Jurkat, Clone E6-1 (cell line): ENCODE measurements at regions not wholly inside any gene's neighbourhood (a gene's known extent, or its start where the extent isn't known, plus 50 kb on each side); places are given as distances from the start of the nearest gene placed in this dataset.
A peak's percentile ranks its signal among the peaks of the same experiment; 100 is the strongest.
"Not testable (repeated sequence)": the region's sequence is repeated elsewhere in the genome, so short reads cannot be mapped to it uniquely, and the experiment has no call there.

ENCODE experiments used
- DNase-seq: peaks from one replicate; pipeline ENCODE4 v3.0.0-alpha.2; 2011; ENCODE audit warnings: low read depth, low spot score
- H3K4me3 ChIP-seq: 2 replicates; pipeline ENCODE4 v1.5.1; 2011; ENCODE audit warnings: mild to moderate bottlenecking, low read length, control low read depth, moderate library complexity

GRCh38 chr1:79554688-79555087 lies 548.2 kb upstream of the ADGRL4 start:
- no peak for DNase-seq
- H3K4me3 ChIP-seq = no peak overlapping the region

GRCh38 chr1:79551321-79551720 lies 544.8 kb upstream of the ADGRL4 start:
- no peak for DNase-seq
- no peak overlapping the region for H3K4me3 ChIP-seq

DNA sequence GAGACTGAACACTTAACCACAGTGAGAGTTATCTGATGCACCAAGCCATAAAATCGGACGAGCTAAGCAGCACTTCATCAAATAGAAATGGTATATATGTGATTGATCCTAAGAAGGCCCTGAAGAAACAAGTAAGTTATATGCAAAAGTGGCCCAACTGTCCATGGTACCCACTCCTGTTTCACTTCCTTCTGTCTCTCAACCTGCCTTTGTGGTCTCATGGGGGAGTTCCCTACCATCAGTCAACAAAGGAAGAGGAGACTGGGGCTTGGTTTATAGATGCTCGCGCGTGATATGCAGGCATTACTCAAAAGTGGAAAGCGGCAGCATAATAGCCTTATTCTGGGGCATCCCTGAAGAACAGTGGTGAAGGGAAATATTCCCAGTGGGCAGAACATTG lies 543.9 kb upstream of the ADGRL4 start:
- no peak for DNase-seq
- H3K4me3 ChIP-seq = no peak overlapping the region

GRCh38 chr1:79549201-79549600 lies 542.7 kb upstream of the ADGRL4 start:
- no peak overlapping the region for H3K4me3 ChIP-seq
- DNase-seq = no peak

- no peak for DNase-seq
- H3K4me3 ChIP-seq = no peak overlapping the region
Observed at GRCh38 chr1:79547514-79547913, 541.0 kb upstream of the ADGRL4 start.

GRCh38 chr1:79543394-79543793 lies 536.9 kb upstream of the ADGRL4 start:
- H3K4me3 ChIP-seq = no peak overlapping the region
- no peak for DNase-seq

DNA sequence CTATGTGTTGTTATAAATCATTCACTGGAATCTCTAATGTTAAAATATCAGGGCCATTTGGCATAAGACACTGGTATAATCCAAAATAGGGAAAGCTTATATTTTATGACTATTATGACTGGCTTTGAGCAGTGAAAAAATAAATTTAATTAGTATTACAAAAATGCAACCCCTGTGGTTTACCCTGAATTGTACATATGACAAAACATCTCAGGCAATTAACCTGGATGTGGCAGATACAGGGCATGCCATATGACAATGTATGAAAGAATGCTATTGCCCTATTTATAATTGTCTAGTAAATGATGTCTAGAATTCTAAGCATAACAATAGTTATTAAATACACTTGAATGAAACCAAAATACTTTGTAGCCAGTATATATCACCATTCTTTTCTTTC lies 532.5 kb upstream of the ADGRL4 start:
- H3K4me3 ChIP-seq = no peak overlapping the region

GRCh38 chr1:79532555-79532954 lies 526.0 kb upstream of the ADGRL4 start:
- H3K4me3 ChIP-seq = no peak overlapping the region
- DNase-seq = no peak

More for the DNA sequence above, 532.5 kb upstream of the ADGRL4 start:
- no peak for DNase-seq

DNA sequence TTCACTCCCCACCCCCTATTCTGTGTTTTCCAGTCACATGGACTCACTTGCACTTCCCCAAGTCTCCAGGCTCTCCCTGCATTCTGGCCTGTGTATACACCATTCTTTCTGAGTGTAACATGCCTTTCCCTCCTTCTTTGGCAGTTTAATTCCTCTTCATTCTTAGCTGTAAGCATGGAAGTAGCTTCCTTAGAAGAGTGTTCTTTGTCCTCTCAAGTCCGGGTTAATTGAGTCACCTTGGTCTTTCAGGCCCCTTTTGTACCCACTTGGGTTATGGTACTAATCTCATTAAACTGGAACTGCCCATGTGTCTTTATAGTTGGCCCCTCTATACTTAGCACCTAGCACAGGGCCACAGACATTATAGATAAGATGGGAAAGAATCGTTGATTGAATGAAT lies 525.3 kb upstream of the ADGRL4 start:
- H3K4me3 ChIP-seq = no peak overlapping the region
- DNase-seq = no peak

DNA sequence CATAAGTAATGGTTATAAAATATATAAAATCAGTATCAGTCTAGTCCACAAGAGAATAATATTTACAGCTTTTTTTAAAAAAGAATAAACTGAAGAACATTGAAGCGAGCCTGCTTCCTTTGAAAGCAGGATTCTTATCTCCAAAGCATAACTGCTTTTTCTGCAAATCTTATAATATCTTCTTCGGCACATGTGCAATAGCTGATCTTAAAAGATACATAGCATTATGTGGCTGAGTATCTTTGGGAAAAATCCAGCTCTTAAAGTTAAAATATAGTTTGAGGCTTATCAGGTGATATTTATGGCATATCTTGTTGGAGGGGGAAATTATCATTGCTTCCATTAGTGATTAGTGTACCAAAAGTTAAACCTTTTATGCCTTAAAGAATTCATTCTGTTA lies 523.9 kb upstream of the ADGRL4 start:
- no peak for DNase-seq
- no peak overlapping the region for H3K4me3 ChIP-seq

DNA sequence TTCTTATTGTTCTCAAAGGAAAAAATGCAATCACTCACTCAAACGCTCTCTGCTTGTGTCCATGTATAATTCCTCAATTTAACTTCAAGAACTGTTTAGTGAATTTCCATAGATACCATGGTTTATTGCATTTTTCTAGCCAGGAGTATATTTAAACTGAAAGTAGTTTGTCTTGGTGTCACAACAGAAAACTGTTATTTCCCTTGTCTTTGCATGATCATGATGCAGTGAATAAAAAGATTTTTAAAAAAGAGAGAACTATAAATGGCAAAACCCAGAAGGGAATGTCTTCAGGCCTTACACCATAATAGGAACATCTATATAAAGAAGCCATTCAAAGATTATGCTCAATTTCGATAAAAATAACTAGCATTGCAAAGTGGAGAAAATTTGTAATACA lies 523.5 kb upstream of the ADGRL4 start:
- no peak overlapping the region for H3K4me3 ChIP-seq
- no peak for DNase-seq

GRCh38 chr1:79524126-79524525 lies 517.6 kb upstream of the ADGRL4 start:
- no peak for DNase-seq
- H3K4me3 ChIP-seq = no peak overlapping the region

DNA sequence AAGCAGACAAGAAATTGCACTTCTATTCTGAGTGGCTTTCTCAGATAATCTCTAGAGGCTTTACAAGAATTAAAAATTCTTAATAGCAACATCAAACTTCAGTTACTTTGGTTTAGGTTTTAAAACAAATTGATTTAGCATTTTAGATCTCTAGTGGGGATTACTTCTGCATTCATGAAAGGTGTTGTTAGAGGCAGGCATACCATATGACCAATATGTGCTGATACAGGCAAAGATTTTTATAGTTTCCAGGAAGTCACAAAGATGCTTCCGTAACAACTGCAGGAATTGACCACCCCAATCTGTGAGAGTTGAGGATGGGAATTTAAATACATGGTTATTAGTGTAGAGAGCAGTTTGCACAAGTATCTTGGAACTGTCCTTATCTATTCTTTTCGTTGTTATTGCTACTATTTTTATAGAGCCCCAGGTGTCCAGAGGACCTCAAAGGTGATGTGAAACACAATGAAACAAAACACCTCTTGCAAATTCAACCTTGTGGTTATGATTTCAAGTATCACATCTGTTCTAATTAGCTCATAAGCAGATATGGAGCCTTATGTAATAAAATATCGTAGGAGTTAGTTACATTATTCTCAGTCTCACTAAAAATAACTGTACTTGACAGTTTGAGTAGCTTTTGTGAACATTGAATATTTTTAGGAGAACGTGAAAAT lies 512.7 kb upstream of the ADGRL4 start:
- no peak overlapping the region for H3K4me3 ChIP-seq
- no peak for DNase-seq

DNA sequence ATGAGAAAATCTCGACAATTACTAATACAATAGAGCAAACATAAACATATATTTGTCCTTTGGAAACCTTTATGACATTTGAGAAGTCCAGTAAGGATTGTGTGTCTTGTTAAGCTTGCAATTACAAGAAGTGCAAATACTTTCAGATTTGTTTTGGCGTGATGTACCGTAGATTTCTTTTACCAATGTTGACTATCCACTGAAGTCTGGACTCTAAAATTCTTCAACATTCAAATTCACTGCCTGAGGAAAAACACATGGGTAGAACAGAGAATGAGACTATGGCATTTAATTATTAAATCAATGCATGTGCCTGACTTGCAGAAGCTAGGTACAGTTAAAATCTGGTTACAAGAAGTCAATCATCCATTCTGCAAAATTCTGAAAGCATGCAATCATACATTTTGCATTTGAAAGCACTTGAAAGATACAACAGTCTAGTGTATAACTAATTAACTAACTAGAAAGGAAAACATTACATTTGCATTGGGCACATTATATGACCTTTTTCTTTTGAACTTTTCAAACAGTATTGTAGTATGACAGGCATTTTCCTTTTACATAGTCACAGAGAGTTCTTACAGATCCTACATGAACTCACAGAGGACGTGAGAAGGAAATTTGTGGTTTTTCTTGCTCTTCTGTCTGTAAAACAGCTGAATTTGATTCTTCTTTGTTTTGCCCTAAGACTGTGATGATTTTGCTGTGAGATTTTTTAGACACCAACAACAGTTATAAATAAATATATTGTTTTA lies 511.1 kb upstream of the ADGRL4 start:
- no peak overlapping the region for H3K4me3 ChIP-seq
- DNase-seq = peak; percentile 4

GRCh38 chr1:79507770-79508169 lies 501.2 kb upstream of the ADGRL4 start:
- DNase-seq = peak; percentile 2
- no peak overlapping the region for H3K4me3 ChIP-seq

DNA sequence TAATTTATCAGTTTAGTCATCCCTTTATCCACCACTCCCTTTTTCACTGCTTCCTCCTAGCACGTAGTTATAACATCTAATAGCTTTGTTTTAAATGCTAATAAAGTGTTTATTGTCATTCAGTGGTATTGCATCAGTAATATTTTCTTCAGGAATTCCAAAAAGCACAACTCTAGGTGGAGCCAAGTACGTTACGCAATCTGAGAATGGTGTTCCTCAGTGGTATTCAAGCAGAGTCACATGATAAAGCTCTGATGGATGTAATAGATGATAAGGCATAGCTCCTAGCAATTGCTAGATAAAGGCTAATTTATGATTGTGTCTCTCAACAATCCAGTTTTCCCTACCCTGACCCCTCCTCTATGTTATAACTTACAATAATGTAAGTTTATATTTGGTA lies 494.6 kb upstream of the ADGRL4 start:
- DNase-seq = no peak
- H3K4me3 ChIP-seq = no peak overlapping the region

GRCh38 chr1:79499541-79499940 lies 493.0 kb upstream of the ADGRL4 start:
- no peak overlapping the region for H3K4me3 ChIP-seq
- no peak for DNase-seq

DNA sequence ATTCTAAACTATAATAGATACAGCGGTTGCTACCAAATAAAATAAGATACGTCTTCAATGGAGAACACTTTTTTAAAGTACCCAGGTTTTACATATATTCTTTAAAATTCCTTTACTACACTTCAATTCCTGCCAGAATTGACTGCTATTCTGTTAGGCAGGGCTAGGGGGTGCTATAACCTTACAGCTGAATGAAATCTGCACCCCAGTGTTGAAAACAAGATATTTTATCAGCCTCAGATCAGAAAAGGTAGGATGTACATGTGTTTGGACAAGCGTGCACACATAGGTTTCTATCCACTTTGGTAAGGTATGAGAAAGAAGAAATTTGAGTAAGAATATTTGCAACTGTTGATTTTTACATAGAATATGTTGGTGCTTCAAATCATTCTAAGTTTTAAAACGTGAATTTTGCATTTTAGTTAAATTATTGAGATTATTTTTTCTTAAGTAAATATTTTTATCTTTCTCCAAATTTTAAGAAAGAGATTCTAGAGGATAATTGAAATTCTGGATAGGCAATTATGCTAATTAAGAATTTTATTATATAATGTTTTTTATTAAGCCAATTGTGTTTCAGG lies 490.8 kb upstream of the ADGRL4 start:
- DNase-seq = peak; percentile 36
- no peak overlapping the region for H3K4me3 ChIP-seq

DNA sequence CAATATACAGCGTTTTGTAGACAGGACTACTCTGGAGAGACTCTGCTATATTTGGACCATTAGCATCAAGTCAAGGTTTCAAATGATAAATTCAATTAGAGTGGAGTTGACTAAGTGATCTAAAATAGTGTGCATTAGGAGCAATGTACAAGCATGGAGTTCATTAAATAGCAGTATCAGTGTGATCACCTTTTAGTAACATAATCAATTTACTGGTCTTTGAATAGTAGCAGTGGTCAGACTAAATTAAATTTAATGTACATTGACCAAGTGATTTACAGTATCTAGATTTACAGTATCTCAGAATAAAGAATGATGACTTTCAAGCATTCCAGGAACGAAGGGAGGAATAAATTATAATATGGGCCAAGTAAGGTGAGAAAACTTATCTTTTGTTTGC lies 489.6 kb upstream of the ADGRL4 start:
- H3K4me3 ChIP-seq = no peak overlapping the region
- no peak for DNase-seq

- not testable (repeated sequence) for H3K4me3 ChIP-seq, DNase-seq
Observed at GRCh38 chr1:79493702-79494101, 487.2 kb upstream of the ADGRL4 start.
